ENCODE measurements at regions not wholly inside any gene's neighbourhood (a gene's known extent, or its start where the extent isn't known, plus 50 kb on each side); places are given as distances from the start of the nearest gene placed in this dataset.

GRCh38 chr14:22008766-22009165, 335.1 kb upstream of the OR4E1 start:
- no peak for TF ChIP-seq CTCF (IDR thresholded peaks at IDR 0.05)
- TF ChIP-seq POLR2A (IDR thresholded peaks at IDR 0.05), result no peak
